ENCODE measurements at regions not wholly inside any gene's neighbourhood (a gene's known extent, or its start where the extent isn't known, plus 50 kb on each side); places are given as distances from the start of the nearest gene placed in this dataset.
A peak's percentile ranks its signal among the peaks of the same experiment; 100 is the strongest.
"Not testable (repeated sequence)": the region's sequence is repeated elsewhere in the genome, so short reads cannot be mapped to it uniquely, and the experiment has no call there.

- DNase-seq, result peak; percentile 6 to 23
Measured at GRCh38 chr1:221263831-221264767, 384.9 kb downstream of the HLX start.

GRCh38 chr1:221264848-221265247 is 385.6 kb downstream of the HLX start:
- no peak for DNase-seq

- no peak for DNase-seq
Measured at GRCh38 chr1:221268295-221268694, 389.1 kb downstream of the HLX start.

- DNase-seq, result no peak
Measured at GRCh38 chr1:221271701-221272100, 392.5 kb downstream of the HLX start.

- DNase-seq, result no peak
Measured at GRCh38 chr1:221272940-221273339, 393.7 kb downstream of the HLX start.

GRCh38 chr1:221274373-221274772 is 395.1 kb downstream of the HLX start:
- DNase-seq, result peak; percentile 16 to 34

GRCh38 chr1:221276896-221277409 is 397.7 kb downstream of the HLX start:
- no peak for DNase-seq

GRCh38 chr1:221279146-221279545 is 399.9 kb downstream of the HLX start:
- DNase-seq, result no peak

- DNase-seq, result no peak
Measured at GRCh38 chr1:221283532-221283931, 404.3 kb downstream of the HLX start.

- no peak for DNase-seq
Measured at GRCh38 chr1:221284028-221284427, 404.8 kb downstream of the HLX start.

GRCh38 chr1:221284991-221285390 is 405.7 kb downstream of the HLX start:
- DNase-seq, result not testable (repeated sequence)

GRCh38 chr1:221285458-221286210 is 406.4 kb downstream of the HLX start:
- DNase-seq, result not testable (repeated sequence)

GRCh38 chr1:221286399-221286798 is 407.2 kb downstream of the HLX start:
- no peak for DNase-seq

- DNase-seq, result no peak
Measured at GRCh38 chr1:221289103-221289502, 409.9 kb downstream of the HLX start.

GRCh38 chr1:221290669-221291068 is 411.4 kb downstream of the HLX start:
- DNase-seq, result no peak

- DNase-seq, result no peak
Measured at GRCh38 chr1:221291113-221291512, 411.9 kb downstream of the HLX start.

- no peak for DNase-seq
Measured at GRCh38 chr1:221292652-221293051, 413.4 kb downstream of the HLX start.

GRCh38 chr1:221294242-221294641 is 415.0 kb downstream of the HLX start:
- DNase-seq, result no peak

- DNase-seq, result no peak
Measured at GRCh38 chr1:221302357-221302756, 423.1 kb downstream of the HLX start.

- no peak for DNase-seq
Measured at GRCh38 chr1:221302810-221303209, 423.6 kb downstream of the HLX start.

- DNase-seq, result no peak
Measured at GRCh38 chr1:221303623-221304022, 424.4 kb downstream of the HLX start.

GRCh38 chr1:221306239-221306638 is 427.0 kb downstream of the HLX start:
- no peak for DNase-seq
